Ovary (tissue), 7 donors: ENCODE measurements at regions not wholly inside any gene's neighbourhood (a gene's known extent, or its start where the extent isn't known, plus 50 kb on each side); places are given as distances from the start of the nearest gene placed in this dataset.
A peak's percentile ranks its signal among the peaks of the same experiment; 100 is the strongest.

Experiments
- DNase-seq, 5 donors: peaks; one replicate each; pipeline ENCODE4 v3.0.0-alpha.2; 2019 to 2020
- H3K27ac ChIP-seq, 2 donors: fragments of 200-600 bp; one replicate each; pipeline versions ENCODE4 v1.5.1 to v1.8.0; 2019 to 2022
- H3K27me3 ChIP-seq: fragments of 200-600 bp; one replicate; pipeline ENCODE4 v1.8.0; 2022
- H3K36me3 ChIP-seq: fragments of 200-600 bp; sonication (generic); one replicate; pipeline ENCODE4 v1.5.1; 2019
- H3K4me1 ChIP-seq: one replicate; pipeline ENCODE4 v1.8.1; 2013; ENCODE audit warnings: mild to moderate bottlenecking, moderate library complexity; ENCODE audit not compliant: insufficient read depth
- H3K4me3 ChIP-seq: fragments of 200-600 bp; sonication (generic); one replicate; pipeline ENCODE4 v1.5.1; 2017
- H3K9me3 ChIP-seq, 2 donors: fragments of 200-600 bp in 1 of 2; sonication (generic) in 1 of 2; one replicate each; pipeline versions ENCODE4 v1.5.1 to v1.8.1; 2013 to 2019; ENCODE audit warnings: mild to moderate bottlenecking in 1 of 2, moderate library complexity in 1 of 2
- EP300 ChIP-seq: sonication (generic); formaldehyde crosslinking; IDR thresholded peaks from one replicate; pipeline ENCODE4 v1.6.1; 2017; ENCODE audit warnings: antibody characterized with exemption
- POLR2A ChIP-seq: fragments of 450-650 bp; IDR thresholded peaks from one replicate; pipeline ENCODE4 v1.6.1; 2017; ENCODE audit warnings: antibody characterized with exemption, mild to moderate bottlenecking, moderate library complexity
- WGBS, 3 donors: extraction: QIAGEN DNeasy Blood & Tissue Kit in 1 of 3; methylation state at CpG; one replicate each; pipeline versions ENCODE4 v1.1.5 to v1.1.7; 2013 to 2017; 5-methylcytosine and 5-hydroxymethylcytosine counted together
- intact Hi-C, 4 donors: fragments of 100-400 bp; cut with DNase I; formaldehyde crosslinking; loops; one replicate each; pipeline versions ENCODE4 v1.11.0 to v1.15.1; 2022 to 2023
- TF ChIP-seq, protein P1 (sequence below), 3 donors: fragments of 450-650 bp in 2 of 3; fragments of 200-600 bp in 1 of 3; IDR thresholded peaks; one replicate each; pipeline versions ENCODE4 v1.5.1 to v1.8.0; 2016 to 2022; ENCODE audit warnings: antibody characterized with exemption in 3 of 3, mild to moderate bottlenecking in 1 of 3
- donor health status: DM: no; HTN: no; CAD: no; lungs with moderate emphysema.
- donor health status: DM: no; HTN: no; CAD: no.
- donor health status: Bipolar disorder and iron deficiency.
- donor health status: DM: no; HTN: no; CAD: no.
- donor health status: DM: yes; HTN: yes; CAD: no.

DNA sequence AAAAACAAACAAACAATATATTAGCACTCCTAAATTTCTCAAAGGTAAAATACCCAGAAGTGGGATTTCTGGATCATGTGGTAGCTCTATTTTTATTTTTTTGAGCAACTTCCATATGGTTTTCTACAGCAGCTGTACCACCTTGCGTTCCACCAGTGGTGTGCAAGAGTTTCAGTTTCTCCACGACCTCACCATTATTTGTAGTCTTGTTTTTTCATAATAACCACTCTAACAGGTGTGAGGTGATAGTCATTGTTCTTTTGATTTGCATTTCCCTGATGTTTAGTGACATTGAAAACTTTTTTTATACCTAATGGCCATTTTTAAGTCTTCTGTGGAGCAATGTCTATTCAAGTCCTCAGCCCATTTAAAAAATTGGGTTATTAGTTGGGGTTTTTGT is 127.3 kb upstream of the SLC38A2 start:
- no peak for TF ChIP-seq EP300
- no peak for TF ChIP-seq POLR2A
- TF ChIP-seq, protein P1, sequence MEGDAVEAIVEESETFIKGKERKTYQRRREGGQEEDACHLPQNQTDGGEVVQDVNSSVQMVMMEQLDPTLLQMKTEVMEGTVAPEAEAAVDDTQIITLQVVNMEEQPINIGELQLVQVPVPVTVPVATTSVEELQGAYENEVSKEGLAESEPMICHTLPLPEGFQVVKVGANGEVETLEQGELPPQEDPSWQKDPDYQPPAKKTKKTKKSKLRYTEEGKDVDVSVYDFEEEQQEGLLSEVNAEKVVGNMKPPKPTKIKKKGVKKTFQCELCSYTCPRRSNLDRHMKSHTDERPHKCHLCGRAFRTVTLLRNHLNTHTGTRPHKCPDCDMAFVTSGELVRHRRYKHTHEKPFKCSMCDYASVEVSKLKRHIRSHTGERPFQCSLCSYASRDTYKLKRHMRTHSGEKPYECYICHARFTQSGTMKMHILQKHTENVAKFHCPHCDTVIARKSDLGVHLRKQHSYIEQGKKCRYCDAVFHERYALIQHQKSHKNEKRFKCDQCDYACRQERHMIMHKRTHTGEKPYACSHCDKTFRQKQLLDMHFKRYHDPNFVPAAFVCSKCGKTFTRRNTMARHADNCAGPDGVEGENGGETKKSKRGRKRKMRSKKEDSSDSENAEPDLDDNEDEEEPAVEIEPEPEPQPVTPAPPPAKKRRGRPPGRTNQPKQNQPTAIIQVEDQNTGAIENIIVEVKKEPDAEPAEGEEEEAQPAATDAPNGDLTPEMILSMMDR (IDR thresholded peaks at IDR 0.05): no peak
- H3K27ac ChIP-seq: no peak overlapping the region
- no peaks in the 10 kb centered on the region for H3K9me3 ChIP-seq
- 91 to 96% (median 95%) methylated on average over 2 of the region's 2 CpGs for WGBS, 3 donors
- peaks cover 2% of the 10 kb centered on the region for H3K4me1 ChIP-seq
- no peak overlapping the region for H3K4me3 ChIP-seq
- no peaks in the 10 kb centered on the region for H3K36me3 ChIP-seq
- H3K27me3 ChIP-seq: no peaks in the 10 kb centered on the region
- intact Hi-C loops: loop anchor here in 1 of 4 donors (1.0 kb wide), 1 partner anchor 27 kb away; no protein-coding TSS in a partner anchor
- no peak for DNase-seq

DNA sequence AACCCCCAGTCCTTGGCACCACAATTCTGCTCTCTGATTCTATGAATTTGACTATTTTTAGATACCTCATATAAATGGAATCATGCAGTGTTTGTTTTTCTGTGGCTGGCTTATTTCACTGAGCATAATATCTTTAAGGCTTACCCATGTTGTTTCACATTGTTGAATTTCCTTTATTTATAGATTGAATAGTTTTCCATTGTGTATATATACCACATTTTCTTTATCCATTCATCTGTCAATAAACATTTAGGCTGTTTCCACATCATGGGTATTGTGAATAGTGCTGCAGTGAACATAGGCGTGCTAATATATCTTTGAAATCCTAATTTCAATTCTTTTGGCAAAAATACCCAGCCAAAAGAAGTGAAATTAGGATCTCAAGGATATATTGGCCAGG is 126.7 kb upstream of the SLC38A2 start:
- DNase-seq: no peak
- no peak overlapping the region for H3K4me3 ChIP-seq
- H3K36me3 ChIP-seq: no peaks in the 10 kb centered on the region
- H3K27me3 ChIP-seq: no peaks in the 10 kb centered on the region
- WGBS, 3 donors: 97 to 100% (median 98%) methylated on average over 1 of the region's 1 CpG
- H3K4me1 ChIP-seq: peaks cover 3% of the 10 kb centered on the region
- no peaks in the 10 kb centered on the region for H3K9me3 ChIP-seq
- intact Hi-C loops: no loop called here
- TF ChIP-seq, protein P1 (IDR thresholded peaks at IDR 0.05): no peak
- TF ChIP-seq POLR2A (no peak), EP300 (no peak)
- no peak overlapping the region for H3K27ac ChIP-seq

- Histone ChIP-seq H3K4me3 (no peak overlapping the region), H3K9me3 (no peaks in the 10 kb centered on the region), H3K36me3 (no peaks in the 10 kb centered on the region), H3K4me1 (peaks cover 4% of the 10 kb centered on the region), H3K27me3 (no peaks in the 10 kb centered on the region), H3K27ac (no peak overlapping the region)
- intact Hi-C loops: no loop called here
- DNase-seq: no peak
- 97 to 100% (median 100%) methylated on average over 1 of the region's 1 CpG for WGBS, 3 donors
- TF ChIP-seq POLR2A: no peak
- no peak for TF ChIP-seq EP300
- TF ChIP-seq, protein P1 (IDR thresholded peaks at IDR 0.05): no peak
Measured at GRCh38 chr12:46497739-46498138, 125.2 kb upstream of the SLC38A2 start.

GRCh38 chr12:46494424-46494823 is 121.9 kb upstream of the SLC38A2 start:
- TF ChIP-seq POLR2A (no peak), EP300 (no peak)
- TF ChIP-seq, protein P1 (IDR thresholded peaks at IDR 0.05): no peak
- intact Hi-C loops: no loop called here
- Histone ChIP-seq H3K4me1 (peaks cover 19% of the 10 kb centered on the region), H3K4me3 (no peak overlapping the region), H3K36me3 (no peaks in the 10 kb centered on the region), H3K27ac (peak overlapping the region in 1 of 2 donors; percentile 66), H3K9me3 (no peaks in the 10 kb centered on the region), H3K27me3 (no peaks in the 10 kb centered on the region)
- DNase-seq: no peak
- WGBS, 3 donors: 0 to 7% (median 1%) methylated on average over 1 of the region's 1 CpG

GRCh38 chr12:46493834-46494181 is 121.2 kb upstream of the SLC38A2 start:
- Histone ChIP-seq H3K4me3 (no peak overlapping the region), H3K27ac (peak overlapping the region in 1 of 2 donors; percentile 66), H3K4me1 (peaks cover 22% of the 10 kb centered on the region), H3K36me3 (no peaks in the 10 kb centered on the region), H3K27me3 (no peaks in the 10 kb centered on the region), H3K9me3 (no peaks in the 10 kb centered on the region)
- DNase-seq: no peak
- intact Hi-C loops: no loop called here
- 16 to 35% (median 20%) methylated on average over 4 of the region's 4 CpGs for WGBS, 3 donors
- TF ChIP-seq EP300 (no peak), POLR2A (no peak)
- TF ChIP-seq, protein P1 (IDR thresholded peaks at IDR 0.05): no peak
